IMR-90 (cell line): ENCODE measurements at regions not wholly inside any gene's neighbourhood (a gene's known extent, or its start where the extent isn't known, plus 50 kb on each side); places are given as distances from the start of the nearest gene placed in this dataset.

Experiments
- ATAC-seq: fragments of 200-7000 bp; cut with Tn5 transposase; 2 replicates; pipeline ENCODE4 v1.9.1; 2020; ENCODE audit warnings: low read depth, mild to moderate bottlenecking, moderate library complexity
- BruUV-seq: library from RNA; stranded (reverse); fragments of 400-500 nt; replicated peaks from 2 replicates; lab custom pipeline; 2021; lab: Mats Ljungman, UMichigan
- CTCF ChIA-PET: fragments of 300-600 bp; formaldehyde crosslinking; extraction: SDS; loops from one replicate; lab custom pipeline; 2021; ENCODE audit warnings: antibody characterized with exemption; lab: Yijun Ruan, JAX
- POLR2A ChIA-PET: fragments of 300-600 bp; sonication (Branson Sonifier 250); formaldehyde crosslinking; loops from one replicate; lab custom pipeline; 2022; ENCODE audit warnings: antibody characterized with exemption; ENCODE audit not compliant: unreplicated experiment; lab: Charles Lee
- DNase-seq: peaks from one replicate; pipeline ENCODE4 v3.0.0; 2013
- H2AFZ ChIP-seq: replicated peaks from 2 replicates; pipeline ENCODE3; 2013; ENCODE audit warnings: low read length, mild to moderate bottlenecking; ENCODE audit not compliant: poor library complexity
- H2AK5ac ChIP-seq: 2 replicates; pipeline ENCODE4 v1.6.1; 2013; ENCODE audit warnings: low read depth, low read length, inconsistent platforms
- H2AK9ac ChIP-seq: replicated peaks from 2 replicates; pipeline ENCODE3; 2013; ENCODE audit warnings: mild to moderate bottlenecking, low read depth, low read length, moderate library complexity; ENCODE audit not compliant: poor library complexity
- H2BK120ac ChIP-seq: 2 replicates; pipeline ENCODE4 v1.6.1; 2013; ENCODE audit warnings: low read depth, low read length, inconsistent platforms
- H2BK15ac ChIP-seq: 3 replicates; pipeline ENCODE4 v1.6.1; 2013; ENCODE audit warnings: low read depth, low read length, inconsistent platforms
- H2BK20ac ChIP-seq: 2 replicates; pipeline ENCODE4 v1.6.1; 2013; ENCODE audit warnings: low read depth, mild to moderate bottlenecking, inconsistent platforms, low read length, moderate library complexity
- H2BK5ac ChIP-seq: 2 replicates; pipeline ENCODE4 v1.6.1; 2013; ENCODE audit warnings: mild to moderate bottlenecking, low read depth, low read length, inconsistent platforms; ENCODE audit not compliant: poor library complexity, severe bottlenecking
- H3K14ac ChIP-seq: replicated peaks from 2 replicates; pipeline ENCODE4 v1.6.1; 2013; ENCODE audit warnings: low read depth, low read length, inconsistent platforms
- H3K18ac ChIP-seq: 2 replicates; pipeline ENCODE4 v1.6.1; 2013; ENCODE audit warnings: low read depth, low read length, control low read depth
- H3K23ac ChIP-seq: 2 replicates; pipeline ENCODE4 v1.6.1; 2013; ENCODE audit warnings: low read depth, low read length, inconsistent platforms
- H3K27ac ChIP-seq: 2 replicates; pipeline ENCODE4 v1.5.1; 2013; ENCODE audit warnings: mild to moderate bottlenecking, control low read depth, low read length; ENCODE audit not compliant: insufficient read depth
- H3K27me3 ChIP-seq: 2 replicates; pipeline ENCODE4 v1.6.1; 2013; ENCODE audit warnings: low read length; ENCODE audit not compliant: control insufficient read depth, insufficient read depth
- H3K36me3 ChIP-seq: 2 replicates; pipeline ENCODE4 v1.6.1; 2013; ENCODE audit warnings: low read length, mixed read lengths; ENCODE audit not compliant: control insufficient read depth, insufficient read depth
- H3K4ac ChIP-seq: 2 replicates; pipeline ENCODE4 v1.6.1; 2013; ENCODE audit warnings: low read depth, low read length, inconsistent platforms
- H3K4me1 ChIP-seq: 2 replicates; pipeline ENCODE4 v1.6.1; 2013; ENCODE audit warnings: low read length, mixed read lengths; ENCODE audit not compliant: control insufficient read depth, insufficient read depth
- H3K4me2 ChIP-seq: 2 replicates; pipeline ENCODE4 v1.6.1; 2013; ENCODE audit warnings: low read depth, mild to moderate bottlenecking, control low read depth, low read length, moderate library complexity
- H3K4me3 ChIP-seq: 2 replicates; pipeline ENCODE4 v1.5.1; 2013; ENCODE audit warnings: low read depth, mild to moderate bottlenecking, control low read depth, low read length, moderate library complexity; ENCODE audit not compliant: insufficient read depth
- H3K56ac ChIP-seq: 2 replicates; pipeline ENCODE4 v1.6.1; 2013; ENCODE audit warnings: low read length, inconsistent platforms; ENCODE audit not compliant: insufficient read depth; ENCODE audit errors: extremely low read depth
- H3K79me1 ChIP-seq, 2 experiments: 2 replicates each; pipeline ENCODE4 v1.6.1; 2013; ENCODE audit warnings: low read length in 2 of 2, inconsistent platforms in 1 of 2, low read depth in 1 of 2
- H3K9ac ChIP-seq: 2 replicates; pipeline ENCODE4 v1.6.1; 2013; ENCODE audit warnings: low read depth, low read length, control low read depth
- H3K9me1 ChIP-seq: 2 replicates; pipeline ENCODE4 v1.6.1; 2013; ENCODE audit warnings: low read length, inconsistent platforms; ENCODE audit not compliant: insufficient read depth
- H3K9me3 ChIP-seq: 2 replicates; pipeline ENCODE4 v1.6.1; 2013; ENCODE audit warnings: low read length; ENCODE audit not compliant: control insufficient read depth, insufficient read depth
- H4K20me1 ChIP-seq: 2 replicates; pipeline ENCODE4 v1.6.1; 2013; ENCODE audit warnings: low read length, inconsistent platforms; ENCODE audit not compliant: insufficient read depth
- H4K5ac ChIP-seq: 2 replicates; pipeline ENCODE4 v1.6.1; 2013; ENCODE audit warnings: mild to moderate bottlenecking, low read depth, low read length, control low read depth
- H4K8ac ChIP-seq, 2 experiments: 2 replicates each; pipeline ENCODE4 v1.6.1; 2013; ENCODE audit warnings: low read depth in 2 of 2, low read length in 2 of 2, control low read depth in 1 of 2, inconsistent platforms in 1 of 2
- H4K91ac ChIP-seq: 2 replicates; pipeline ENCODE4 v1.6.1; 2013; ENCODE audit warnings: low read depth, low read length, inconsistent platforms; ENCODE audit not compliant: insufficient read depth
- BHLHE40 ChIP-seq: fragments of 150-350 bp; IDR thresholded peaks from 2 replicates; pipeline ENCODE4 v1.6.1; 2016; ENCODE audit warnings: mild to moderate bottlenecking, low read depth, low read length
- CEBPB ChIP-seq: IDR thresholded peaks from 2 replicates; pipeline ENCODE4 v1.6.1; 2012; ENCODE audit warnings: low read depth, low read length, improper control_type of control experiment
- FOS ChIP-seq: fragments of 150-350 bp; IDR thresholded peaks from 2 replicates; pipeline ENCODE4 v1.6.1; 2016; ENCODE audit warnings: low read depth, low read length
- RCOR1 ChIP-seq: IDR thresholded peaks from 2 replicates; pipeline ENCODE4 v1.6.1; 2012; ENCODE audit warnings: mild to moderate bottlenecking, low read length, improper control_type of control experiment; ENCODE audit not compliant: insufficient replicate concordance
- WGBS, 2 experiments: methylation state at CpG; one replicate each; pipeline versions ENCODE4 v1.1.5 to v1.1.7; 2013; ENCODE audit warnings: missing lambda C conversion rate in 2 of 2; ENCODE audit not compliant: insufficient read length in 1 of 2; ENCODE audit errors: extremely low coverage in 2 of 2; 5-methylcytosine and 5-hydroxymethylcytosine counted together
- dilution Hi-C: fragments of 300-500 bp; cut with HindIII; formaldehyde crosslinking; loops from one replicate; pipeline ENCODE4 v1.14.3; 2018; ENCODE audit warnings: low sequenced_read_pairs; ENCODE audit not compliant: unreplicated experiment
- in situ Hi-C: fragments of 300-500 bp; cut with MboI; formaldehyde crosslinking; loops from 3 replicates; pipeline ENCODE4 v1.14.3; 2019; ENCODE audit warnings: low sequenced_read_pairs, inconsistent platforms, mixed read lengths
- intact Hi-C: fragments of 100-400 bp; cut with micrococcal nuclease; formaldehyde crosslinking; loops from 2 replicates; pipeline ENCODE4 v1.10.0; 2022

DNA sequence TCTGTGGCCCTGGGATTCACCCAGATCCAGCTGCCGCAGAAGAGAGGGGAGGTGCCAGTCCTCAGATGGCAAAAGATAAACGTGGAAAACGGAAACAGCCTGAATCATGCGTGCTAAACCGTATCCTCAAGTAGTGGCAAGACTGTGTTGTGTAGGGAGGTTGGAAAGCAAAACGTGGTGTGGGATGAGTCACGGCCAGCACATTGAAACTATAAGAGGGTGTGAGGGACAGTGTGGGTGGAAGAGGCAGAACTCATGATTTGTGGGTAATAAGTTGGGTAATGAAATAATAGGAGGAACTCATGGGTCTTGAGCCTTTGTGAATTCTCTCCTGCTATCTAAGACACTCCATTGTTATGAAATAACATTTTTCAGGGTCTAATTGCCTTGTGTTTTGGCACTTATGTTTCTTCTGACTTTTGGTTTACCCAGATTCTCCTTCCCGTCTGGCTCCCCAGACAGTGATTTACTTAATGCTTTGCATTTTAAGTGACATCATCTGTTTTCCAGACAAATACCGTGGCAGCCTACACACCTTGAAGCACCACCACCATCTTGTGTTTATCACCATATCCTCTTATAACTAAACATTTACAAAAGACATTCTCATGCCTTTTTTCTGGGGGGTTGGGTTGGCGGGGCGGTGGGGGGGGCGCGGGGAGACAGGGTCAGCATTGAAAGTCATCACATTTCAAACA, 62.3 kb upstream of the PTCSC3 start:
- H3K9me1 ChIP-seq = peaks cover 5% of the 10 kb centered on the region
- peak overlapping the region; percentile 39; the same call in 1 of the 2 replicates for H4K91ac ChIP-seq
- H4K8ac ChIP-seq = peak overlapping the region in 1 of 2 experiments; percentile 40; a peak in 1 of 4 replicates
- peak overlapping the region; percentile 89 for H2BK5ac ChIP-seq
- in situ Hi-C loops (no loop called here), intact Hi-C loops (no loop called here), dilution Hi-C loops (no loop called here)
- peaks cover 6% of the 10 kb centered on the region; the same call in 1 of the 2 replicates for H3K4me1 ChIP-seq
- DNase-seq (peak; percentile 70), ATAC-seq (peak; percentile 87)
- ChIA-PET CTCF (interaction anchor here (1.3 kb wide), 1 partner anchor 16 kb away, joined by 3 read pairs; no protein-coding TSS in a partner anchor), POLR2A (no interaction called here)
- no peak overlapping the region for H2AK9ac ChIP-seq
- H2BK120ac ChIP-seq = peak overlapping the region; percentile 81
- no TSS peak for BruUV-seq
- TF ChIP-seq RCOR1 = no peak
- TF ChIP-seq CEBPB = no peak
- peak; percentile 48; the same call in 1 of the 2 replicates for TF ChIP-seq FOS
- TF ChIP-seq BHLHE40 = peak; percentile 24; the same call in 1 of the 2 replicates
- no peaks in the 10 kb centered on the region for H4K20me1 ChIP-seq
- peak overlapping the region; percentile 8; the same call in 1 of the 2 replicates for H3K27ac ChIP-seq
- H3K4me3 ChIP-seq = no peak overlapping the region
- H3K9me3 ChIP-seq = no peaks in the 10 kb centered on the region
- H2AK5ac ChIP-seq = peak overlapping the region; percentile 11; the same call in 1 of the 2 replicates
- peak overlapping the region; percentile 61 for H2AFZ ChIP-seq
- H3K14ac ChIP-seq = peak overlapping the region; percentile 40; the same call in 1 of the 2 replicates
- H3K23ac ChIP-seq = no peak overlapping the region; the same call in 1 of the 2 replicates
- no peaks in the 10 kb centered on the region for H3K79me1 ChIP-seq
- H3K56ac ChIP-seq = no peak overlapping the region
- 69% methylated on average over 5 of the region's 13 CpGs; no CpG with 5 or more reads in 1 of the 2 experiments for WGBS, 2 experiments
- peak overlapping the region; percentile 36; the same call in 1 of the 2 replicates for H3K18ac ChIP-seq
- H3K36me3 ChIP-seq = no peaks in the 10 kb centered on the region
- H3K4me2 ChIP-seq = peak overlapping the region; percentile 6; the same call in 1 of the 2 replicates
- H2BK15ac ChIP-seq = 0 out of 3 replicates have a peak overlapping the region, but pooled peaks have one; percentile 2
- H4K5ac ChIP-seq = no peak overlapping the region
- peak overlapping the region; percentile 3; the same call in 1 of the 2 replicates for H2BK20ac ChIP-seq
- no peak overlapping the region for H3K9ac ChIP-seq
- peak overlapping the region; percentile 66 for H3K4ac ChIP-seq
- peaks cover 3% of the 10 kb centered on the region for H3K27me3 ChIP-seq
